ENCODE measurements at regions not wholly inside any gene's neighbourhood (a gene's known extent, or its start where the extent isn't known, plus 50 kb on each side); places are given as distances from the start of the nearest gene placed in this dataset.

DNA sequence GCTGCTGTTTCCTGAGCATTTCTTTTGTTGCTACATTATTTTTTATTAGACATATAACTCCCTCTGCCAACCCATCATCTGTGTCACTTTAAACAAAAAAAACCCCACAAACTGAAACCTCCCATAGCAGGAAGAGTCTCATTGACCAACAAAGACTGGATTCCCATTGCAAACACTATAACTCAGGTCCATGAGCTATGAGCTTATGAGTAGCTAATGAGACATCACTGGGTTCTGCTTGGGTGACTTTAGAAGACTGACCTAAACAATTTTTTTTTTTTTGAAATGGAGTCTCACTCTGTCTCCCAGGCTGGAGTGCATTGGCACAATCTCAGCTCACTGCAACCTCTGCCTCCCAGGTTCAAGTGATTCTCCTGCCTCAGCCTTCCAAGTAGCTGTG, 212.8 kb downstream of the LTN1 start:
- TF ChIP-seq, protein P1, sequence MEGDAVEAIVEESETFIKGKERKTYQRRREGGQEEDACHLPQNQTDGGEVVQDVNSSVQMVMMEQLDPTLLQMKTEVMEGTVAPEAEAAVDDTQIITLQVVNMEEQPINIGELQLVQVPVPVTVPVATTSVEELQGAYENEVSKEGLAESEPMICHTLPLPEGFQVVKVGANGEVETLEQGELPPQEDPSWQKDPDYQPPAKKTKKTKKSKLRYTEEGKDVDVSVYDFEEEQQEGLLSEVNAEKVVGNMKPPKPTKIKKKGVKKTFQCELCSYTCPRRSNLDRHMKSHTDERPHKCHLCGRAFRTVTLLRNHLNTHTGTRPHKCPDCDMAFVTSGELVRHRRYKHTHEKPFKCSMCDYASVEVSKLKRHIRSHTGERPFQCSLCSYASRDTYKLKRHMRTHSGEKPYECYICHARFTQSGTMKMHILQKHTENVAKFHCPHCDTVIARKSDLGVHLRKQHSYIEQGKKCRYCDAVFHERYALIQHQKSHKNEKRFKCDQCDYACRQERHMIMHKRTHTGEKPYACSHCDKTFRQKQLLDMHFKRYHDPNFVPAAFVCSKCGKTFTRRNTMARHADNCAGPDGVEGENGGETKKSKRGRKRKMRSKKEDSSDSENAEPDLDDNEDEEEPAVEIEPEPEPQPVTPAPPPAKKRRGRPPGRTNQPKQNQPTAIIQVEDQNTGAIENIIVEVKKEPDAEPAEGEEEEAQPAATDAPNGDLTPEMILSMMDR (conservative IDR thresholded peaks at IDR 0.05; ENCODE audit: low read length): no peak
- TF ChIP-seq EZH2phosphoT487 (IDR thresholded peaks at IDR 0.05; ENCODE audit: borderline replicate concordance): no peak

All from Loucy (cell line).